Endothelial cell of umbilical vein (primary cell): ENCODE measurements at regions not wholly inside any gene's neighbourhood (a gene's known extent, or its start where the extent isn't known, plus 50 kb on each side); places are given as distances from the start of the nearest gene placed in this dataset.

Experiments used
- BruUV-seq: library from RNA; stranded (reverse); fragments of 400-500 nt; replicated peaks from 2 replicates; lab custom pipeline; 2021; lab: Mats Ljungman, UMichigan
- CTCF ChIA-PET: fragments of 300-600, 350-600 bp; sonication (Branson Sonifier 250); formaldehyde crosslinking; loops from one replicate; lab custom pipeline; 2021; ENCODE audit warnings: antibody characterized with exemption, inconsistent platforms; lab: Charles Lee
- POLR2A ChIA-PET: fragments of 300-600, 350-600 bp; sonication (Branson Sonifier 250); formaldehyde crosslinking; loops from one replicate; lab custom pipeline; 2021; ENCODE audit warnings: antibody characterized with exemption, inconsistent platforms; lab: Charles Lee
- DNase-seq: peaks from one replicate; pipeline ENCODE4 v3.0.0-alpha.2; 2011; ENCODE audit warnings: low read depth, low spot score
- FAIRE-seq: peaks from 2 replicates; lab custom pipeline; 2011; peaks lifted over from hg19 to GRCh38; lab: Jason Lieb, UNC
- H2AFZ ChIP-seq: 2 replicates; pipeline ENCODE4 v1.6.0; 2012; ENCODE audit warnings: low read depth, low read length, control low read depth, inconsistent platforms
- H3K27ac ChIP-seq: 2 replicates; pipeline ENCODE4 v1.5.1; 2011; ENCODE audit warnings: low read depth, mild to moderate bottlenecking, control low read depth, low read length, moderate library complexity; ENCODE audit not compliant: insufficient read depth
- H3K27me3 ChIP-seq, 2 experiments: 2 replicates each; pipeline versions ENCODE4 v1.6.0 to v1.6.1; 2011; ENCODE audit warnings: low read length in 2 of 2, mixed read lengths in 1 of 2; ENCODE audit not compliant: control insufficient read depth in 2 of 2, insufficient read depth in 2 of 2
- H3K36me3 ChIP-seq, 2 experiments: 2 replicates in 1 of 2; 3 replicates in 1 of 2; pipeline ENCODE4 v1.5.1; 2011; ENCODE audit warnings: low read length in 2 of 2, mild to moderate bottlenecking in 1 of 2, moderate library complexity in 1 of 2; ENCODE audit not compliant: control insufficient read depth in 2 of 2, insufficient read depth in 2 of 2; ENCODE audit errors: extremely low read depth in 1 of 2
- H3K4me1 ChIP-seq: 3 replicates; pipeline ENCODE4 v1.5.1; 2011; ENCODE audit warnings: mild to moderate bottlenecking, low read length; ENCODE audit not compliant: control insufficient read depth, insufficient read depth; ENCODE audit errors: extremely low read depth
- H3K4me2 ChIP-seq: 2 replicates; pipeline ENCODE4 v1.6.1; 2011; ENCODE audit warnings: low read length, control low read depth, mixed read lengths; ENCODE audit not compliant: insufficient read depth
- H3K4me3 ChIP-seq, 3 experiments: fragments of 200-600 bp in 1 of 3; sonication (generic), shearing (Covaris generic) in 1 of 3; replicated peaks in 1 of 3; 2 replicates each; pipeline ENCODE4 v1.5.1; 2011 to 2016; ENCODE audit warnings: control low read depth in 3 of 3, low read length in 3 of 3, mild to moderate bottlenecking in 2 of 3, inconsistent platforms in 1 of 3, low read depth in 1 of 3, moderate library complexity in 1 of 3; ENCODE audit not compliant: insufficient read depth in 1 of 3
- H3K79me2 ChIP-seq: 2 replicates; pipeline ENCODE4 v1.6.0; 2012; ENCODE audit warnings: low read length, inconsistent platforms; ENCODE audit not compliant: control insufficient read depth, insufficient read depth
- H3K9ac ChIP-seq: replicated peaks from 2 replicates; pipeline ENCODE3; 2011; ENCODE audit warnings: low read length, control low read depth; ENCODE audit not compliant: insufficient read depth; ENCODE audit errors: extremely low read depth
- H3K9me1 ChIP-seq: replicated peaks from 3 replicates; pipeline ENCODE4 v1.6.0; 2011; ENCODE audit warnings: mild to moderate bottlenecking, low read length; ENCODE audit not compliant: control insufficient read depth, insufficient read depth; ENCODE audit errors: extremely low read depth
- H3K9me3 ChIP-seq: replicated peaks from 2 replicates; pipeline ENCODE4 v1.5.1; 2012; ENCODE audit warnings: low read length, inconsistent platforms; ENCODE audit not compliant: control insufficient read depth, insufficient read depth
- H4K20me1 ChIP-seq: replicated peaks from 2 replicates; pipeline ENCODE3; 2011; ENCODE audit warnings: mild to moderate bottlenecking, low read length; ENCODE audit not compliant: control insufficient read depth, insufficient read depth; ENCODE audit errors: extremely low read depth
- CTCF ChIP-seq, 2 donors: IDR thresholded peaks; 1 replicate in 1 of 2; 2 replicates in 1 of 2; pipeline ENCODE4 v1.5.1; 2011; ENCODE audit warnings: low read length in 2 of 2, mild to moderate bottlenecking in 2 of 2, moderate library complexity in 2 of 2, control low read depth in 1 of 2, inconsistent platforms in 1 of 2, low read depth in 1 of 2; ENCODE audit not compliant: insufficient read depth in 1 of 2; ENCODE audit errors: extremely low read depth in 1 of 2
- EZH2 ChIP-seq: IDR thresholded peaks from 2 replicates; pipeline ENCODE4 v1.6.1; 2012; ENCODE audit warnings: borderline replicate concordance, low read depth, mild to moderate bottlenecking, moderate library complexity, low read length, inconsistent platforms; ENCODE audit not compliant: severe bottlenecking
- FOS ChIP-seq: IDR thresholded peaks from 2 replicates; pipeline ENCODE4 v1.6.1; 2011; ENCODE audit warnings: mild to moderate bottlenecking, low read length, moderate library complexity, borderline replicate concordance; ENCODE audit not compliant: insufficient read depth
- GATA2 ChIP-seq: IDR thresholded peaks from 2 replicates; pipeline ENCODE4 v1.7.0; 2011; ENCODE audit warnings: low read depth, mild to moderate bottlenecking, moderate library complexity, mixed read lengths, low read length; ENCODE audit not compliant: insufficient read length, insufficient read depth
- JUN ChIP-seq: IDR thresholded peaks from 2 replicates; pipeline ENCODE4 v1.6.1; 2011; ENCODE audit warnings: borderline replicate concordance, low read depth; ENCODE audit not compliant: insufficient read length, insufficient read depth
- MYC ChIP-seq: IDR thresholded peaks from one replicate; pipeline ENCODE4 v1.6.1; 2011; ENCODE audit warnings: mild to moderate bottlenecking, low read depth, low read length
- POLR2A ChIP-seq: IDR thresholded peaks from 2 replicates; pipeline ENCODE4 v1.6.1; 2012; ENCODE audit warnings: low read depth, mild to moderate bottlenecking, control low read depth, low read length
- POLR2AphosphoS5 ChIP-seq: IDR thresholded peaks from 2 replicates; pipeline ENCODE4 v1.6.1; 2012; ENCODE audit warnings: low read depth, mild to moderate bottlenecking, control low read depth, low read length, moderate library complexity; ENCODE audit not compliant: insufficient read depth
- dilution Hi-C: fragments of 300-500 bp; cut with MboI; formaldehyde crosslinking; loops from one replicate; pipeline ENCODE4 v1.15.0; 2019; ENCODE audit warnings: low sequenced_read_pairs; ENCODE audit not compliant: extremely low pct_ligation_motif_present
- intact Hi-C: fragments of 100-400 bp; cut with micrococcal nuclease; formaldehyde crosslinking; loops from one replicate; pipeline ENCODE4 v1.10.0; 2022
- TF ChIP-seq, protein P1 (sequence below): IDR thresholded peaks from 2 replicates; pipeline ENCODE4 v1.6.1; 2011; ENCODE audit not compliant: insufficient read depth, insufficient read length

GRCh38 chr4:31791666-31792065 is 1071.5 kb downstream of the PCDH7 start:
- ChIA-PET CTCF (no interaction called here), POLR2A (no interaction called here)

More at GRCh38 chr4:31791666-31792065, 1071.5 kb downstream of the PCDH7 start:
- no peaks in the 10 kb centered on the region for H3K79me2 ChIP-seq
- H3K9me3 ChIP-seq, result no peaks in the 10 kb centered on the region
- no peaks in the 10 kb centered on the region for H4K20me1 ChIP-seq
- intact Hi-C loops, result no loop called here
- no peaks in the 10 kb centered on the region for H3K9me1 ChIP-seq
- dilution Hi-C loops, result no loop called here
- no peaks in the 10 kb centered on the region for H3K4me1 ChIP-seq
- H3K4me3 ChIP-seq, result no peak overlapping the region
- no peaks in the 10 kb centered on the region for H3K27me3 ChIP-seq
- no peak overlapping the region for H2AFZ ChIP-seq
- BruUV-seq, result no TSS peak
- no peak for DNase-seq
- H3K9ac ChIP-seq, result no peak overlapping the region
- TF ChIP-seq GATA2 (no peak), EZH2 (no peak), MYC (no peak), POLR2AphosphoS5 (no peak), FOS (no peak), JUN (no peak), POLR2A (no peak), CTCF (IDR thresholded peaks at IDR 0.05; ENCODE audit: extremely low read depth in 1 of 2, insufficient read depth in 1 of 2, low read depth in 1 of 2, low read length in 2 of 2) (no peak)
- TF ChIP-seq, protein P1, sequence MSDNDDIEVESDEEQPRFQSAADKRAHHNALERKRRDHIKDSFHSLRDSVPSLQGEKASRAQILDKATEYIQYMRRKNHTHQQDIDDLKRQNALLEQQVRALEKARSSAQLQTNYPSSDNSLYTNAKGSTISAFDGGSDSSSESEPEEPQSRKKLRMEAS, result no peak
- H3K36me3 ChIP-seq, result no peaks in the 10 kb centered on the region
- no peak for FAIRE-seq
- H3K27ac ChIP-seq, result no peak overlapping the region
- H3K4me2 ChIP-seq, result no peak overlapping the region
